Keratinocyte (primary cell): ENCODE measurements at regions not wholly inside any gene's neighbourhood (a gene's known extent, or its start where the extent isn't known, plus 50 kb on each side); places are given as distances from the start of the nearest gene placed in this dataset.

Experiments
- DNase-seq: peaks from one replicate; pipeline ENCODE4 v3.0.0-alpha.2; 2011; ENCODE audit warnings: low read depth, missing footprints, low spot score
- FAIRE-seq: peaks from 2 replicates; lab custom pipeline; 2011; peaks lifted over from hg19 to GRCh38; lab: Jason Lieb, UNC
- H2AFZ ChIP-seq: 2 replicates; pipeline ENCODE4 v1.6.0; 2012; ENCODE audit warnings: low read length, control low read depth, inconsistent platforms; ENCODE audit not compliant: control insufficient read depth
- H3K27ac ChIP-seq: 2 replicates; pipeline ENCODE4 v1.5.1; 2011; ENCODE audit warnings: low read length; ENCODE audit not compliant: control insufficient read depth, insufficient read depth
- H3K27me3 ChIP-seq: 3 replicates; pipeline ENCODE4 v1.6.0; 2011; ENCODE audit warnings: low read length; ENCODE audit not compliant: control insufficient read depth, insufficient read depth; ENCODE audit errors: extremely low read depth
- H3K36me3 ChIP-seq, 2 experiments: 2 replicates in 1 of 2; 3 replicates in 1 of 2; pipeline ENCODE4 v1.5.1; 2011; ENCODE audit warnings: low read length in 2 of 2, mild to moderate bottlenecking in 1 of 2; ENCODE audit not compliant: control insufficient read depth in 2 of 2, insufficient read depth in 2 of 2; ENCODE audit errors: extremely low read depth in 1 of 2
- H3K4me1 ChIP-seq: 3 replicates; pipeline ENCODE4 v1.5.1; 2011; ENCODE audit warnings: low read length; ENCODE audit not compliant: control insufficient read depth, insufficient read depth; ENCODE audit errors: extremely low read depth
- H3K4me2 ChIP-seq: 3 replicates; pipeline ENCODE4 v1.6.0; 2011; ENCODE audit warnings: low read depth, low read length; ENCODE audit not compliant: control insufficient read depth, insufficient read depth; ENCODE audit errors: extremely low read depth
- H3K4me3 ChIP-seq, 3 experiments: fragments of 200-600 bp in 1 of 3; sonication (generic) in 1 of 3; 2 replicates in 2 of 3; 3 replicates in 1 of 3; pipeline ENCODE4 v1.5.1; 2011 to 2016; ENCODE audit warnings: low read length in 3 of 3, mild to moderate bottlenecking in 3 of 3, control low read depth in 2 of 3, inconsistent platforms in 1 of 3, low read depth in 1 of 3, mixed read lengths in 1 of 3, mixed run types in 1 of 3, moderate library complexity in 1 of 3; ENCODE audit not compliant: control insufficient read depth in 2 of 3, insufficient read depth in 2 of 3; ENCODE audit errors: extremely low read depth in 1 of 3
- H3K79me2 ChIP-seq: 2 replicates; pipeline ENCODE4 v1.6.0; 2012; ENCODE audit warnings: low read length; ENCODE audit not compliant: control insufficient read depth, insufficient read depth
- H3K9ac ChIP-seq: 3 replicates; pipeline ENCODE4 v1.6.0; 2011; ENCODE audit warnings: low read length; ENCODE audit not compliant: control insufficient read depth, insufficient read depth; ENCODE audit errors: extremely low read depth
- H3K9me1 ChIP-seq: 3 replicates; pipeline ENCODE4 v1.6.0; 2011; ENCODE audit warnings: low read length; ENCODE audit not compliant: control insufficient read depth, insufficient read depth; ENCODE audit errors: extremely low read depth
- H3K9me3 ChIP-seq: 2 replicates; pipeline ENCODE4 v1.5.1; 2012; ENCODE audit warnings: low read depth, low read length; ENCODE audit not compliant: control insufficient read depth
- H4K20me1 ChIP-seq: 3 replicates; pipeline ENCODE4 v1.6.0; 2011; ENCODE audit warnings: low read length; ENCODE audit not compliant: control insufficient read depth, insufficient read depth; ENCODE audit errors: extremely low read depth
- CTCF ChIP-seq, 3 experiments: IDR thresholded peaks in 1 of 3; conservative IDR thresholded peaks in 1 of 3; optimal IDR thresholded peaks in 1 of 3; 2 replicates in 2 of 3; 3 replicates in 1 of 3; pipeline versions ENCODE3 to v1.5.1; 2011; ENCODE audit warnings: low read length in 3 of 3, mild to moderate bottlenecking in 3 of 3, moderate library complexity in 2 of 3, control low read depth in 1 of 3, inconsistent platforms in 1 of 3; ENCODE audit not compliant: insufficient read depth in 2 of 3; ENCODE audit errors: extremely low read depth in 1 of 3
- EZH2 ChIP-seq: IDR thresholded peaks from one replicate; pipeline ENCODE4 v1.6.1; 2012; ENCODE audit warnings: inconsistent platforms, mild to moderate bottlenecking, low read length, moderate library complexity
- dilution Hi-C: fragments of 300-500 bp; cut with MboI; formaldehyde crosslinking; loops from one replicate; pipeline ENCODE4 v1.7.0; 2020; ENCODE audit warnings: low sequenced_read_pairs; ENCODE audit not compliant: extremely low pct_ligation_motif_present

- Histone ChIP-seq H3K9me1 (no peaks in the 10 kb centered on the region), H3K9ac (no peak overlapping the region), H3K36me3 (no peaks in the 10 kb centered on the region), H3K79me2 (no peaks in the 10 kb centered on the region), H3K4me1 (no peaks in the 10 kb centered on the region), H4K20me1 (no peaks in the 10 kb centered on the region), H3K4me2 (no peak overlapping the region), H3K27me3 (no peaks in the 10 kb centered on the region), H3K4me3 (no peak overlapping the region), H3K9me3 (peaks cover 2% of the 10 kb centered on the region), H2AFZ (no peak overlapping the region), H3K27ac (no peak overlapping the region)
- dilution Hi-C loops = no loop called here
- TF ChIP-seq EZH2 (no peak), CTCF (optimal IDR thresholded peaks at IDR 0.05 in 1 of 3, IDR thresholded peaks at IDR 0.05 in 1 of 3, conservative IDR thresholded peaks at IDR 0.05 in 1 of 3; ENCODE audit: extremely low read depth in 1 of 3, insufficient read depth in 2 of 3, low read length in 3 of 3) (no peak)
- FAIRE-seq = no peak
- DNase-seq = no peak
Measured at GRCh38 chr1:188497020-188497419, 1668.3 kb downstream of the PLA2G4A start.

DNA sequence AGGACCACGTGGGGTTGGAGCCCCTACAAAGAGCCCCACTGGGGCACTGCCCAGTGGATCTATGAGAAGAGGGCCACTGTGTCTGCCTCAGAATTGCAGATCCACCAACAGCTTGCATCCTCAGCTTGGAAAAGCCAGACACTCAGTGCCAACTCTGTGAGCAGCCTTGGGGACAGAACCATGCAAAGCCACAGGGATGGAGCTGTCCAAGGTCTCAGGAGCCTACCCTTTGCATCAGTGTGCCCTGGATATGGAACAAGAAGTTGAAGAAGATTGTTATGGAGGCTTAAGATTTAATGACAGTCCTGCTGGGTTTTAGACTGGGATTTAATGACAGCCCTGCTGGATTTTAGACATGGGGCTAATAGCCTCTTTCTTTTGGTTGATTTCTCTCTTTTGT is 1670.9 kb downstream of the PLA2G4A start:
- H3K4me2 ChIP-seq = no peak overlapping the region
- TF ChIP-seq EZH2 (no peak), CTCF (optimal IDR thresholded peaks at IDR 0.05 in 1 of 3, IDR thresholded peaks at IDR 0.05 in 1 of 3, conservative IDR thresholded peaks at IDR 0.05 in 1 of 3; ENCODE audit: extremely low read depth in 1 of 3, insufficient read depth in 2 of 3, low read length in 3 of 3) (no peak)
- no peaks in the 10 kb centered on the region for H3K36me3 ChIP-seq
- DNase-seq (no peak), FAIRE-seq (no peak)
- H3K9me3 ChIP-seq = peaks cover 2% of the 10 kb centered on the region
- no peaks in the 10 kb centered on the region for H4K20me1 ChIP-seq
- H3K27ac ChIP-seq = no peak overlapping the region
- no peaks in the 10 kb centered on the region for H3K9me1 ChIP-seq
- H3K9ac ChIP-seq = no peak overlapping the region
- H3K4me1 ChIP-seq = no peaks in the 10 kb centered on the region
- dilution Hi-C loops = no loop called here
- no peaks in the 10 kb centered on the region for H3K79me2 ChIP-seq
- H2AFZ ChIP-seq = no peak overlapping the region
- no peak overlapping the region for H3K4me3 ChIP-seq
- no peaks in the 10 kb centered on the region for H3K27me3 ChIP-seq
